ENCODE measurements at regions not wholly inside any gene's neighbourhood (a gene's known extent, or its start where the extent isn't known, plus 50 kb on each side); places are given as distances from the start of the nearest gene placed in this dataset.

GRCh38 chr4:151940926-151941617 is 180.3 kb upstream of the GATB start:
- Histone ChIP-seq H3K36me3 (no peaks in the 10 kb centered on the region), H3K4me3 (no peak overlapping the region), H3K27me3 (no peaks in the 10 kb centered on the region), H3K4me1 (no peaks in the 10 kb centered on the region), H3K9me3 (no peaks in the 10 kb centered on the region), H3K27ac (no peak overlapping the region)
- intact Hi-C loops (cut with DNase I): no loop called here
- DNase-seq: no peak
- no peak for TF ChIP-seq POLR2A (IDR thresholded peaks at IDR 0.05)
- no peak for TF ChIP-seq CTCF (IDR thresholded peaks at IDR 0.05)
- 89 to 97% methylated on average over 3 of the region's 3 CpGs for WGBS, 2 donors

GRCh38 chr4:151940291-151940690 is 179.5 kb upstream of the GATB start:
- Histone ChIP-seq H3K9me3 (no peaks in the 10 kb centered on the region), H3K36me3 (no peaks in the 10 kb centered on the region), H3K27ac (no peak overlapping the region), H3K27me3 (no peaks in the 10 kb centered on the region), H3K4me3 (no peak overlapping the region), H3K4me1 (no peaks in the 10 kb centered on the region)
- no peak for TF ChIP-seq POLR2A (IDR thresholded peaks at IDR 0.05)
- no peak for TF ChIP-seq CTCF (IDR thresholded peaks at IDR 0.05)
- 84 to 96% methylated on average over 2 of the region's 2 CpGs for WGBS, 2 donors
- intact Hi-C loops (cut with DNase I): no loop called here
- no peak for DNase-seq

- H3K4me3 ChIP-seq: no peak overlapping the region
- no peaks in the 10 kb centered on the region for H3K4me1 ChIP-seq
- H3K9me3 ChIP-seq: no peaks in the 10 kb centered on the region
- TF ChIP-seq POLR2A (IDR thresholded peaks at IDR 0.05) (no peak), CTCF (IDR thresholded peaks at IDR 0.05) (no peak)
- H3K27ac ChIP-seq: no peak overlapping the region
- H3K27me3 ChIP-seq: no peaks in the 10 kb centered on the region
- WGBS, 2 donors: 83 to 85% methylated on average over 3 of the region's 3 CpGs
- H3K36me3 ChIP-seq: no peaks in the 10 kb centered on the region
- no peak for DNase-seq
- intact Hi-C loops (cut with DNase I): no loop called here
Observed at GRCh38 chr4:151939670-151940069, 178.9 kb upstream of the GATB start.

- H3K9me3 ChIP-seq: no peaks in the 10 kb centered on the region
- H3K4me1 ChIP-seq: no peaks in the 10 kb centered on the region
- TF ChIP-seq CTCF (IDR thresholded peaks at IDR 0.05) (no peak), POLR2A (IDR thresholded peaks at IDR 0.05) (no peak)
- no peaks in the 10 kb centered on the region for H3K36me3 ChIP-seq
- no peaks in the 10 kb centered on the region for H3K27me3 ChIP-seq
- DNase-seq: no peak
- H3K27ac ChIP-seq: no peak overlapping the region
- 93 to 100% methylated on average over 1 of the region's 1 CpG for WGBS, 2 donors
- intact Hi-C loops (cut with DNase I): no loop called here
- H3K4me3 ChIP-seq: no peak overlapping the region
Observed at GRCh38 chr4:151935411-151935810, 174.6 kb upstream of the GATB start.

- Histone ChIP-seq H3K36me3 (no peaks in the 10 kb centered on the region), H3K9me3 (no peaks in the 10 kb centered on the region), H3K4me3 (no peak overlapping the region), H3K4me1 (no peaks in the 10 kb centered on the region), H3K27me3 (no peaks in the 10 kb centered on the region), H3K27ac (no peak overlapping the region)
- 84 to 97% methylated on average over 5 of the region's 5 CpGs for WGBS, 2 donors
- intact Hi-C loops (cut with DNase I): no loop called here
- TF ChIP-seq POLR2A (IDR thresholded peaks at IDR 0.05): no peak
- no peak for TF ChIP-seq CTCF (IDR thresholded peaks at IDR 0.05)
- no peak for DNase-seq
Observed at GRCh38 chr4:151934766-151935165, 174.0 kb upstream of the GATB start.

All from esophagus squamous epithelium (tissue), 5 donors.